Fibroblast of lung (primary cell): ENCODE measurements at regions not wholly inside any gene's neighbourhood (a gene's known extent, or its start where the extent isn't known, plus 50 kb on each side); places are given as distances from the start of the nearest gene placed in this dataset.

ENCODE experiments used
- DNase-seq, 2 donors: peaks; one replicate each; pipeline versions ENCODE4 v3.0.0 to v3.0.0-alpha.2; 2010; ENCODE audit warnings: low read depth in 2 of 2
- H2AFZ ChIP-seq: 2 replicates; pipeline ENCODE4 v1.5.1; 2012; ENCODE audit warnings: low read length, control low read depth, inconsistent platforms
- H3K27ac ChIP-seq: 2 replicates; pipeline ENCODE4 v1.5.1; 2011; ENCODE audit warnings: low read length, control low read depth; ENCODE audit not compliant: insufficient read depth
- H3K27me3 ChIP-seq: 2 replicates; pipeline ENCODE4 v1.5.1; 2011; ENCODE audit warnings: mild to moderate bottlenecking, low read length; ENCODE audit not compliant: control insufficient read depth, insufficient read depth
- H3K36me3 ChIP-seq: 2 replicates; pipeline ENCODE4 v1.5.1; 2011; ENCODE audit warnings: low read length; ENCODE audit not compliant: control insufficient read depth, insufficient read depth
- H3K4me1 ChIP-seq: 2 replicates; pipeline ENCODE4 v1.5.1; 2011; ENCODE audit warnings: low read length; ENCODE audit not compliant: control insufficient read depth, insufficient read depth; ENCODE audit errors: extremely low read depth
- H3K4me2 ChIP-seq: 2 replicates; pipeline ENCODE4 v1.5.1; 2011; ENCODE audit warnings: low read length, control low read depth; ENCODE audit not compliant: insufficient read depth; ENCODE audit errors: extremely low read depth
- H3K4me3 ChIP-seq, 4 experiments: fragments of 200-600 bp in 1 of 4; sonication (generic) in 1 of 4; replicated peaks in 1 of 4; 2 replicates each; pipeline ENCODE4 v1.5.1; 2011 to 2016; ENCODE audit warnings: low read length in 4 of 4, low read depth in 3 of 4, mild to moderate bottlenecking in 3 of 4, control low read depth in 2 of 4, inconsistent platforms in 1 of 4, mixed read lengths in 1 of 4; ENCODE audit not compliant: insufficient read depth in 1 of 4; ENCODE audit errors: control extremely low read depth in 1 of 4
- H3K79me2 ChIP-seq: 2 replicates; pipeline ENCODE4 v1.5.1; 2012; ENCODE audit warnings: mild to moderate bottlenecking, low read length, inconsistent platforms; ENCODE audit not compliant: control insufficient read depth, insufficient read depth
- H3K9ac ChIP-seq: 2 replicates; pipeline ENCODE4 v1.5.1; 2011; ENCODE audit warnings: mild to moderate bottlenecking, low read length, control low read depth; ENCODE audit not compliant: insufficient read depth
- H3K9me3 ChIP-seq: 2 replicates; pipeline ENCODE4 v1.5.1; 2012; ENCODE audit warnings: low read depth, low read length; ENCODE audit not compliant: control insufficient read depth, insufficient read depth
- H4K20me1 ChIP-seq: 2 replicates; pipeline ENCODE4 v1.5.1; 2011; ENCODE audit warnings: low read length; ENCODE audit not compliant: control insufficient read depth, insufficient read depth; ENCODE audit errors: extremely low read depth
- CTCF ChIP-seq, 2 donors: IDR thresholded peaks in 1 of 2; conservative IDR thresholded peaks in 1 of 2; 1 replicate in 1 of 2; 2 replicates in 1 of 2; pipeline ENCODE4 v1.5.1; 2011 to 2012; ENCODE audit warnings: low read length in 2 of 2, control low read depth in 1 of 2, inconsistent platforms in 1 of 2, low read depth in 1 of 2, mild to moderate bottlenecking in 1 of 2
- EZH2 ChIP-seq: IDR thresholded peaks from 2 replicates; pipeline ENCODE4 v1.5.1; 2012; ENCODE audit warnings: low read length, control low read depth, mild to moderate bottlenecking; ENCODE audit errors: missing control alignments

- H3K79me2 ChIP-seq: no peaks in the 10 kb centered on the region
- no peaks in the 10 kb centered on the region for H3K4me1 ChIP-seq
- no peak overlapping the region for H3K27ac ChIP-seq
- no peak overlapping the region for H2AFZ ChIP-seq
- peaks cover 3% of the 10 kb centered on the region for H3K27me3 ChIP-seq
- H3K36me3 ChIP-seq: no peaks in the 10 kb centered on the region
- no peak overlapping the region for H3K9ac ChIP-seq
- H3K4me3 ChIP-seq: no peak overlapping the region
- no peak for TF ChIP-seq EZH2
- no peak for TF ChIP-seq CTCF (conservative IDR thresholded peaks at IDR 0.05 in 1 of 2, IDR thresholded peaks at IDR 0.05 in 1 of 2; ENCODE audit: low read depth in 1 of 2, low read length in 2 of 2)
- H3K9me3 ChIP-seq: no peaks in the 10 kb centered on the region
- no peak for DNase-seq
- H3K4me2 ChIP-seq: no peak overlapping the region
- no peaks in the 10 kb centered on the region for H4K20me1 ChIP-seq
Observed at GRCh38 chr6:148157841-148158240, 184.8 kb upstream of the SASH1 start.

- TF ChIP-seq EZH2 (no peak), CTCF (conservative IDR thresholded peaks at IDR 0.05 in 1 of 2, IDR thresholded peaks at IDR 0.05 in 1 of 2; ENCODE audit: low read depth in 1 of 2, low read length in 2 of 2) (no peak)
- no peaks in the 10 kb centered on the region for H3K9me3 ChIP-seq
- no peaks in the 10 kb centered on the region for H3K36me3 ChIP-seq
- peak in 1 of 2 donors; percentile 11 for DNase-seq
- no peak overlapping the region for H3K4me3 ChIP-seq
- H3K79me2 ChIP-seq: no peaks in the 10 kb centered on the region
- no peak overlapping the region for H3K27ac ChIP-seq
- H3K4me2 ChIP-seq: no peak overlapping the region
- no peaks in the 10 kb centered on the region for H4K20me1 ChIP-seq
- no peak overlapping the region for H3K9ac ChIP-seq
- H2AFZ ChIP-seq: no peak overlapping the region
- no peaks in the 10 kb centered on the region for H3K4me1 ChIP-seq
- H3K27me3 ChIP-seq: peaks cover 2% of the 10 kb centered on the region
Observed at GRCh38 chr6:148164645-148165044, 178.0 kb upstream of the SASH1 start.

- DNase-seq: peak; percentile 59 to 81
- no peak overlapping the region for H3K27ac ChIP-seq
- no peak overlapping the region for H2AFZ ChIP-seq
- no peaks in the 10 kb centered on the region for H3K9me3 ChIP-seq
- no peaks in the 10 kb centered on the region for H3K36me3 ChIP-seq
- no peaks in the 10 kb centered on the region for H3K4me1 ChIP-seq
- peaks cover 2% of the 10 kb centered on the region for H3K27me3 ChIP-seq
- TF ChIP-seq CTCF (conservative IDR thresholded peaks at IDR 0.05 in 1 of 2, IDR thresholded peaks at IDR 0.05 in 1 of 2; ENCODE audit: low read depth in 1 of 2, low read length in 2 of 2) (peak; percentile 55 to 61), EZH2 (no peak)
- H3K79me2 ChIP-seq: no peaks in the 10 kb centered on the region
- H4K20me1 ChIP-seq: no peaks in the 10 kb centered on the region
- H3K4me2 ChIP-seq: no peak overlapping the region
- no peak overlapping the region for H3K4me3 ChIP-seq
- H3K9ac ChIP-seq: no peak overlapping the region
Observed at GRCh38 chr6:148166339-148166968, 176.2 kb upstream of the SASH1 start.
